A549 (cell line): ENCODE measurements at regions not wholly inside any gene's neighbourhood (a gene's known extent, or its start where the extent isn't known, plus 50 kb on each side); places are given as distances from the start of the nearest gene placed in this dataset.

Source experiments
- ATAC-seq, 2 experiments: fragments of 200-7000 bp in 1 of 2; fragments of >200 bp in 1 of 2; cut with Nextera tagmentation in 1 of 2; cut with Tn5 transposase in 1 of 2; 3 replicates each; pipeline versions ENCODE4 v1.8.0 to v1.9.1; 2018 to 2020; ENCODE audit warnings: mild to moderate bottlenecking in 1 of 2, moderate library complexity in 1 of 2
- CTCF ChIA-PET: fragments of 300-600 bp; sonication (Branson Sonifier 250); formaldehyde crosslinking; extraction: SDS; loops from one replicate; lab custom pipeline; 2021; ENCODE audit warnings: antibody characterized with exemption, inconsistent platforms; lab: Yijun Ruan, JAX
- POLR2A ChIA-PET: fragments of 350-600 bp; formaldehyde crosslinking; extraction: SDS; loops from one replicate; lab custom pipeline; 2021; ENCODE audit warnings: antibody characterized with exemption, inconsistent platforms; lab: Yijun Ruan, JAX
- DNase-seq, 2 experiments: peaks; one replicate each; pipeline versions ENCODE4 v3.0.0 to v3.0.0-alpha.2; 2011 to 2016; ENCODE audit warnings: low read depth in 1 of 2, low spot score in 1 of 2
- FAIRE-seq: peaks from 2 replicates; lab custom pipeline; 2011; peaks lifted over from hg19 to GRCh38; lab: Jason Lieb, UNC
- H3K27ac ChIP-seq, 2 experiments: fragments of >200 bp; sonication (Bioruptor Twin); formaldehyde crosslinking; 3 replicates each; pipeline ENCODE4 v1.5.1; 2016 to 2017
- H3K4me1 ChIP-seq: fragments of >200 bp; sonication (Bioruptor Twin); formaldehyde crosslinking; 3 replicates; pipeline ENCODE4 v1.6.1; 2016
- H3K4me2 ChIP-seq: fragments of >200 bp; sonication (Bioruptor Twin); formaldehyde crosslinking; 3 replicates; pipeline ENCODE4 v1.6.1; 2016
- H3K4me3 ChIP-seq: fragments of >200 bp; sonication (Bioruptor Twin); formaldehyde crosslinking; 3 replicates; pipeline ENCODE4 v1.5.1; 2016
- H3K9me3 ChIP-seq: fragments of >200 bp; sonication (Bioruptor Twin); formaldehyde crosslinking; 3 replicates; pipeline ENCODE4 v1.6.1; 2016
- CBX8 ChIP-seq: fragments of 200-600 bp; sonication (generic); IDR thresholded peaks from 2 replicates; pipeline ENCODE4 v1.6.1; 2016
- CEBPB ChIP-seq, 2 experiments: fragments of >200 bp in 1 of 2; sonication (Bioruptor Twin) in 1 of 2; formaldehyde crosslinking in 1 of 2; IDR thresholded peaks; 2 replicates each; pipeline ENCODE4 v1.6.1; 2012 to 2016
- CHD2 ChIP-seq: fragments of 150-350 bp; IDR thresholded peaks from 2 replicates; pipeline ENCODE4 v1.6.1; 2014; ENCODE audit warnings: low read length; ENCODE audit not compliant: partially characterized antibody
- CHD4 ChIP-seq: fragments of 200-600 bp; sonication (generic); IDR thresholded peaks from 2 replicates; pipeline ENCODE4 v1.6.1; 2016; ENCODE audit warnings: antibody characterized with exemption, mild to moderate bottlenecking, borderline replicate concordance
- EHMT2 ChIP-seq: fragments of 200-600 bp; sonication (generic); IDR thresholded peaks from 2 replicates; pipeline ENCODE4 v1.6.1; 2016; ENCODE audit warnings: antibody characterized with exemption, low read depth, mild to moderate bottlenecking, moderate library complexity
- EP300 ChIP-seq, 2 experiments: fragments of >200 bp; sonication (Bioruptor Twin); formaldehyde crosslinking; IDR thresholded peaks; 2 replicates in 1 of 2; 3 replicates in 1 of 2; pipeline ENCODE4 v1.6.1; 2016 to 2017
- FOSB ChIP-seq: fragments of 250-450 bp; sonication (Bioruptor Pico); IDR thresholded peaks from 2 replicates; pipeline ENCODE4 v1.5.0; 2020; ENCODE audit warnings: mild to moderate bottlenecking, moderate library complexity
- FOXS1 ChIP-seq: fragments of 250-450 bp; sonication (Bioruptor Pico); IDR thresholded peaks from 2 replicates; pipeline ENCODE4 v1.5.0; 2020; ENCODE audit warnings: mild to moderate bottlenecking, moderate library complexity
- HOXA7 ChIP-seq: fragments of 250-450 bp; sonication (Bioruptor Pico); IDR thresholded peaks from 2 replicates; pipeline ENCODE4 v1.5.0; 2020; ENCODE audit warnings: mild to moderate bottlenecking, moderate library complexity
- HOXB13 ChIP-seq: fragments of 250-450 bp; sonication (Bioruptor Pico); IDR thresholded peaks from 2 replicates; pipeline ENCODE4 v1.5.0; 2020; ENCODE audit warnings: low read depth, mild to moderate bottlenecking, moderate library complexity
- HOXB5 ChIP-seq: fragments of 250-450 bp; sonication (Bioruptor Pico); IDR thresholded peaks from 2 replicates; pipeline ENCODE4 v1.5.0; 2020; ENCODE audit warnings: mild to moderate bottlenecking, moderate library complexity
- KDM1A ChIP-seq: fragments of 200-600 bp; sonication (generic); IDR thresholded peaks from 2 replicates; pipeline ENCODE4 v1.6.1; 2016; ENCODE audit warnings: low read depth, mild to moderate bottlenecking
- KDM5A ChIP-seq: fragments of 200-600 bp; sonication (generic); IDR thresholded peaks from 2 replicates; pipeline ENCODE4 v1.6.1; 2016; ENCODE audit warnings: antibody characterized with exemption, mild to moderate bottlenecking
- MAFK ChIP-seq: fragments of 450-650 bp; IDR thresholded peaks from 2 replicates; pipeline ENCODE4 v1.6.1; 2014; ENCODE audit not compliant: partially characterized antibody
- MYC ChIP-seq: IDR thresholded peaks from 2 replicates; pipeline ENCODE4 v1.6.1; 2012; ENCODE audit warnings: mild to moderate bottlenecking, inconsistent platforms, low read length, improper control_type of control experiment, borderline replicate concordance
- SREBF2 ChIP-seq: fragments of 450-650 bp; IDR thresholded peaks from 2 replicates; pipeline ENCODE4 v1.6.1; 2014; ENCODE audit warnings: mild to moderate bottlenecking, moderate library complexity
- ZNF302 ChIP-seq: fragments of 250-450 bp; sonication (Bioruptor Pico); IDR thresholded peaks from 2 replicates; pipeline ENCODE4 v1.9.0; 2021; ENCODE audit warnings: inconsistent platforms, mild to moderate bottlenecking, moderate library complexity
- WGBS: methylation state at CpG from one replicate; pipeline ENCODE4 v1.1.6; 2017; ENCODE audit errors: missing lambda C conversion rate; 5-methylcytosine and 5-hydroxymethylcytosine counted together
- TF ChIP-seq, protein P1 (sequence below): fragments of 200-600 bp; sonication (generic); IDR thresholded peaks from 2 replicates; pipeline ENCODE4 v1.6.1; 2016; ENCODE audit warnings: antibody characterized with exemption, mild to moderate bottlenecking, moderate library complexity
- TF ChIP-seq, protein P2 (sequence below): fragments of >200 bp; sonication (Bioruptor Twin); formaldehyde crosslinking; IDR thresholded peaks from 3 replicates; pipeline ENCODE4 v1.6.1; 2016
- TF ChIP-seq, protein P3 (sequence below): IDR thresholded peaks from 2 replicates; pipeline ENCODE4 v1.6.1; 2012
- TF ChIP-seq, protein P4 (sequence below): fragments of >200 bp; sonication (Bioruptor Twin); formaldehyde crosslinking; IDR thresholded peaks from 3 replicates; pipeline ENCODE4 v1.5.1; 2016
- TF ChIP-seq, protein P5 (sequence below): fragments of >200 bp; sonication (Bioruptor Twin); formaldehyde crosslinking; IDR thresholded peaks from 2 replicates; pipeline ENCODE4 v1.6.1; 2016

- TF ChIP-seq, protein P1, sequence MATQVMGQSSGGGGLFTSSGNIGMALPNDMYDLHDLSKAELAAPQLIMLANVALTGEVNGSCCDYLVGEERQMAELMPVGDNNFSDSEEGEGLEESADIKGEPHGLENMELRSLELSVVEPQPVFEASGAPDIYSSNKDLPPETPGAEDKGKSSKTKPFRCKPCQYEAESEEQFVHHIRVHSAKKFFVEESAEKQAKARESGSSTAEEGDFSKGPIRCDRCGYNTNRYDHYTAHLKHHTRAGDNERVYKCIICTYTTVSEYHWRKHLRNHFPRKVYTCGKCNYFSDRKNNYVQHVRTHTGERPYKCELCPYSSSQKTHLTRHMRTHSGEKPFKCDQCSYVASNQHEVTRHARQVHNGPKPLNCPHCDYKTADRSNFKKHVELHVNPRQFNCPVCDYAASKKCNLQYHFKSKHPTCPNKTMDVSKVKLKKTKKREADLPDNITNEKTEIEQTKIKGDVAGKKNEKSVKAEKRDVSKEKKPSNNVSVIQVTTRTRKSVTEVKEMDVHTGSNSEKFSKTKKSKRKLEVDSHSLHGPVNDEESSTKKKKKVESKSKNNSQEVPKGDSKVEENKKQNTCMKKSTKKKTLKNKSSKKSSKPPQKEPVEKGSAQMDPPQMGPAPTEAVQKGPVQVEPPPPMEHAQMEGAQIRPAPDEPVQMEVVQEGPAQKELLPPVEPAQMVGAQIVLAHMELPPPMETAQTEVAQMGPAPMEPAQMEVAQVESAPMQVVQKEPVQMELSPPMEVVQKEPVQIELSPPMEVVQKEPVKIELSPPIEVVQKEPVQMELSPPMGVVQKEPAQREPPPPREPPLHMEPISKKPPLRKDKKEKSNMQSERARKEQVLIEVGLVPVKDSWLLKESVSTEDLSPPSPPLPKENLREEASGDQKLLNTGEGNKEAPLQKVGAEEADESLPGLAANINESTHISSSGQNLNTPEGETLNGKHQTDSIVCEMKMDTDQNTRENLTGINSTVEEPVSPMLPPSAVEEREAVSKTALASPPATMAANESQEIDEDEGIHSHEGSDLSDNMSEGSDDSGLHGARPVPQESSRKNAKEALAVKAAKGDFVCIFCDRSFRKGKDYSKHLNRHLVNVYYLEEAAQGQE: no peak
- TF ChIP-seq CBX8 (no peak), CEBPB (IDR thresholded peaks at IDR 0.05) (no peak)
These were observed 1292.2 kb upstream of the ZEB2 start (continued) for GRCh38 chr2:145812165-145812554.

DNA sequence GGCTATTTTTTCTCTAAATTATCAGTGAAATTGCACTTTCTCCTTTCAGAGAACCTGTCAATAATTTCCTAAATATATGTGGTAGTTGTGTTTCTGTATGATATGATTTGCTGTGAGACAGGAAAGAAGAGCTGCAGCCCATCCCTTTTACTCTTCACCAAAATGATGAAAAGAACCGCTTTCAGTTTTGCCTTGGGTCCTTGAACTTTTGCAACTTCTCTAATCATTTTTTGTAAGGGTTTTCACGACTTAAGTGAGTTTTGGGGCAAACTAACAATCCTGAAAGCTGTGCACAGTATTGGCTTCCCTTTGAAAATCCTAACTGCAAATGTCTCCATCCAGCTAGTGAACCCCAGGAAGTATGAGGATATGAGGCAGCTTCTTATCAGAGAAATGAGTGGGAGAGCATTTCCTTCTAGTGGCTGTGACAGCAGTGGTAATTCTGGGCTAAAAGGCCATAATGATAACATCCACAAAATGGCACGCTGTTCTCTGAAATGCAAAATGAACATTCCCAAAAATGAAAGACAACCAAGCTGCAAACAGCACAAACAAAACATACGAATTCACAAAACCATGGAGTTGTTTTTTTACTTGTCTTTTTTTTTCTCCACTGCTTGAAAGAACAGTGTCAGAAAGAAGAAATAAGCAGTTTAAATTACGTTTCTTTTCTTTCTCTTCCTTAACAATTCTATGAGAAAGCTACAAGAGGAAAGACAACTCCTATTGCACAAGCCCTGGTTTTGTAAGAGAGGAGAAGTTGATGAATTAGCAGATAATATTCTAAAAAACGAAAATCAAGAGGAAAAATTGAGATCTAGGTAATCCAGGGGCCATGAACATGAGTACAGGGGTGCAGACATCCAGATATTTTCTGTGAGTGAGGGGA lies 1291.6 kb upstream of the ZEB2 start:
- Histone ChIP-seq H3K4me1 (no peaks in the 10 kb centered on the region), H3K9me3 (no peaks in the 10 kb centered on the region), H3K4me3 (no peak overlapping the region), H3K4me2 (no peak overlapping the region), H3K27ac (no peak overlapping the region)
- CTCF ChIA-PET: no interaction called here
- ATAC-seq (no peak), FAIRE-seq (no peak), DNase-seq (no peak)
- POLR2A ChIA-PET: no interaction called here
- TF ChIP-seq FOXS1 (CRISPR knock-in tag): no peak
- no peak for TF ChIP-seq KDM5A
- TF ChIP-seq, protein P2, sequence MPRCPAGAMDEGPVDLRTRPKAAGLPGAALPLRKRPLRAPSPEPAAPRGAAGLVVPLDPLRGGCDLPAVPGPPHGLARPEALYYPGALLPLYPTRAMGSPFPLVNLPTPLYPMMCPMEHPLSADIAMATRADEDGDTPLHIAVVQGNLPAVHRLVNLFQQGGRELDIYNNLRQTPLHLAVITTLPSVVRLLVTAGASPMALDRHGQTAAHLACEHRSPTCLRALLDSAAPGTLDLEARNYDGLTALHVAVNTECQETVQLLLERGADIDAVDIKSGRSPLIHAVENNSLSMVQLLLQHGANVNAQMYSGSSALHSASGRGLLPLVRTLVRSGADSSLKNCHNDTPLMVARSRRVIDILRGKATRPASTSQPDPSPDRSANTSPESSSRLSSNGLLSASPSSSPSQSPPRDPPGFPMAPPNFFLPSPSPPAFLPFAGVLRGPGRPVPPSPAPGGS: no peak
- TF ChIP-seq CHD2: no peak
- TF ChIP-seq FOSB: no peak
- TF ChIP-seq EP300 (IDR thresholded peaks at IDR 0.05): no peak
- no peak for TF ChIP-seq HOXB5 (CRISPR knock-in tag)
- TF ChIP-seq MAFK: no peak
- no peak for TF ChIP-seq HOXB13 (CRISPR knock-in tag)
- TF ChIP-seq, protein P3, sequence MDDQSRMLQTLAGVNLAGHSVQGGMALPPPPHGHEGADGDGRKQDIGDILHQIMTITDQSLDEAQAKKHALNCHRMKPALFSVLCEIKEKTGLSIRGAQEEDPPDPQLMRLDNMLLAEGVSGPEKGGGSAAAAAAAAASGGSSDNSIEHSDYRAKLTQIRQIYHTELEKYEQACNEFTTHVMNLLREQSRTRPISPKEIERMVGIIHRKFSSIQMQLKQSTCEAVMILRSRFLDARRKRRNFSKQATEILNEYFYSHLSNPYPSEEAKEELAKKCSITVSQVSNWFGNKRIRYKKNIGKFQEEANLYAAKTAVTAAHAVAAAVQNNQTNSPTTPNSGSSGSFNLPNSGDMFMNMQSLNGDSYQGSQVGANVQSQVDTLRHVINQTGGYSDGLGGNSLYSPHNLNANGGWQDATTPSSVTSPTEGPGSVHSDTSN: no peak
- TF ChIP-seq KDM1A: no peak
- no peak for TF ChIP-seq ZNF302
- no peak for TF ChIP-seq CEBPB (IDR thresholded peaks at IDR 0.05)
- TF ChIP-seq, protein P4, sequence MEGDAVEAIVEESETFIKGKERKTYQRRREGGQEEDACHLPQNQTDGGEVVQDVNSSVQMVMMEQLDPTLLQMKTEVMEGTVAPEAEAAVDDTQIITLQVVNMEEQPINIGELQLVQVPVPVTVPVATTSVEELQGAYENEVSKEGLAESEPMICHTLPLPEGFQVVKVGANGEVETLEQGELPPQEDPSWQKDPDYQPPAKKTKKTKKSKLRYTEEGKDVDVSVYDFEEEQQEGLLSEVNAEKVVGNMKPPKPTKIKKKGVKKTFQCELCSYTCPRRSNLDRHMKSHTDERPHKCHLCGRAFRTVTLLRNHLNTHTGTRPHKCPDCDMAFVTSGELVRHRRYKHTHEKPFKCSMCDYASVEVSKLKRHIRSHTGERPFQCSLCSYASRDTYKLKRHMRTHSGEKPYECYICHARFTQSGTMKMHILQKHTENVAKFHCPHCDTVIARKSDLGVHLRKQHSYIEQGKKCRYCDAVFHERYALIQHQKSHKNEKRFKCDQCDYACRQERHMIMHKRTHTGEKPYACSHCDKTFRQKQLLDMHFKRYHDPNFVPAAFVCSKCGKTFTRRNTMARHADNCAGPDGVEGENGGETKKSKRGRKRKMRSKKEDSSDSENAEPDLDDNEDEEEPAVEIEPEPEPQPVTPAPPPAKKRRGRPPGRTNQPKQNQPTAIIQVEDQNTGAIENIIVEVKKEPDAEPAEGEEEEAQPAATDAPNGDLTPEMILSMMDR: no peak
- WGBS: 30% methylated on average over 6 of the region's 6 CpGs

DNA sequence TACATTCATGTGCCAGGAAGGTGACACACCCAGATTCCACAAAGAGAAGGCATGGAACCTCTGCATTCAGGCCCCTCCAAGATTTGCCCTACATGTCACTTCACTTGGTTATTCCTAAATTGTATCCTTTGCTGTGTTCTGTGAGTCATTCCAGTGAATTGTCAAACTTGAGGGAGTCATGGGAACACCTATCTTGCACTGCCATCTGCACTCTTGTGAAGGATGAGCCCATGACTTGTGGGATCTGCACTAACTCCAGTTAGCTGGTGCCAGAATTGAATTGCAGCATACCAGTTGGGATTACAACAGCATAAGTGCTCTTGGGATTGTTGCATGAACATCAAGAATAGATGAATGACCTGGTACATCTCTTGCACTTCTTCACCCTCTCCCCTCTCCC lies 1288.0 kb upstream of the ZEB2 start:
- FAIRE-seq: no peak
- ChIA-PET POLR2A (no interaction called here), CTCF (interaction anchor here (0.6 to 1.7 kb wide), 3 partner anchors 10 to 340 kb away, joined by 3 read pairs; no protein-coding TSS in a partner anchor)
- ATAC-seq: no peak
- Histone ChIP-seq H3K27ac (no peak overlapping the region), H3K4me1 (no peaks in the 10 kb centered on the region), H3K4me2 (no peak overlapping the region), H3K4me3 (no peak overlapping the region), H3K9me3 (no peaks in the 10 kb centered on the region)
- no peak for DNase-seq
- TF ChIP-seq MYC: no peak
- TF ChIP-seq CHD2: no peak
- TF ChIP-seq KDM5A: no peak
- TF ChIP-seq EHMT2: no peak
- TF ChIP-seq, protein P5, sequence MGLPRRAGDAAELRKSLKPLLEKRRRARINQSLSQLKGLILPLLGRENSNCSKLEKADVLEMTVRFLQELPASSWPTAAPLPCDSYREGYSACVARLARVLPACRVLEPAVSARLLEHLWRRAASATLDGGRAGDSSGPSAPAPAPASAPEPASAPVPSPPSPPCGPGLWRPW: no peak
- no peak for TF ChIP-seq CHD4
- TF ChIP-seq SREBF2: no peak
- TF ChIP-seq, protein P1: no peak
- no peak for TF ChIP-seq HOXA7
- TF ChIP-seq CBX8: no peak
